ENCODE measurements at regions not wholly inside any gene's neighbourhood (a gene's known extent, or its start where the extent isn't known, plus 50 kb on each side); places are given as distances from the start of the nearest gene placed in this dataset.

DNA sequence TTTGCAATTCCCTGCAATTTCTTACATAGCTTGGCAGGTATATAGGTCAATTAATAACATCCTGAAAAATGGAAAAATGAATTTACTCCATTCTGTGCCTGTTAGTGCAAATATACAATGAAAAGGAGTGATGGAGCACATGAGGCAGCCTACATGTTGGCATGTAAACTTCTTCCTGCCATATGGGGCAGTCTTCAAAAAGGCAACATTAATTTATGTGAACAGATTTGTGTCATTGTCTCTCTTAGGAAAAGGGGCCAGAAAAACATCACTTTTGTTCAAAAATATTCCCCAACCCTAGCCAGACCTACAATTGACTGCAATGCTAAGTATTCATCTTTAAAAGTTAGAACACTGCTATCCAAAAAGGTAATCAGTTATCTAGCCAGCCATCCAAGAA is 332.2 kb downstream of the TBC1D4 start:
- DNase-seq (ENCODE audit: low read depth) = no peak
- TF ChIP-seq POLR2A (IDR thresholded peaks at IDR 0.05; ENCODE audit: extremely low read depth, insufficient read length) (no peak), MYC (IDR thresholded peaks at IDR 0.05; ENCODE audit: low read depth, low read length) (no peak)
- TF ChIP-seq, protein P1, sequence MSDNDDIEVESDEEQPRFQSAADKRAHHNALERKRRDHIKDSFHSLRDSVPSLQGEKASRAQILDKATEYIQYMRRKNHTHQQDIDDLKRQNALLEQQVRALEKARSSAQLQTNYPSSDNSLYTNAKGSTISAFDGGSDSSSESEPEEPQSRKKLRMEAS (IDR thresholded peaks at IDR 0.05; ENCODE audit: low read depth, low read length) = no peak
- H3K4me3 ChIP-seq (ENCODE audit: low read depth, low read length) = no peak overlapping the region

GRCh38 chr13:75147946-75148345 is 334.0 kb downstream of the TBC1D4 start:
- DNase-seq (ENCODE audit: low read depth) = no peak
- TF ChIP-seq MYC (IDR thresholded peaks at IDR 0.05; ENCODE audit: low read depth, low read length) (no peak), POLR2A (IDR thresholded peaks at IDR 0.05; ENCODE audit: extremely low read depth, insufficient read length) (no peak), CTCF (IDR thresholded peaks at IDR 0.05; ENCODE audit: low read depth, low read length) (no peak)
- TF ChIP-seq, protein P1 (IDR thresholded peaks at IDR 0.05; ENCODE audit: low read depth, low read length) = no peak
- no peak overlapping the region for H3K4me3 ChIP-seq (ENCODE audit: low read depth, low read length)

DNA sequence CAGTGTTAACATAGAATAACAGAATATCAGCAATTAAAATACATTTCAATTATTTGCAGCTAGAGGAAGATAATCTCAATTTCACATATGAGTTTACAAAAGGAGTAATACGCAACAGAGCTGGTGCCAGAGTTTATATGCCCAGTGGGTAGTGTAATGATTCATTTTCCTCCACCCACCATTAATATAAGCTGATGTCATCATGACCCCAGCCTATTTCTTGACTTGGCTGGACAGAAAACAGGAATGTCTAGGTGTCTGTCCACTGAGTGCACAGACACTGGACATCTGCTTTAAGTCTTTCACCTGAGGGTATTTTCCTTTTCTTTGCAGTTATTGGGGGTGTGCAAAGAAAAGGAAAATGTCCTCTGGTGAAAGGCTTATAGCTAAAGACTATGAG is 335.5 kb downstream of the TBC1D4 start:
- no peak for DNase-seq (ENCODE audit: low read depth)
- no peak overlapping the region for H3K4me3 ChIP-seq (ENCODE audit: low read depth, low read length)
- no peak for TF ChIP-seq CTCF (IDR thresholded peaks at IDR 0.05; ENCODE audit: low read depth, low read length)
- TF ChIP-seq POLR2A (IDR thresholded peaks at IDR 0.05; ENCODE audit: extremely low read depth, insufficient read length) = no peak
- TF ChIP-seq, protein P1 (IDR thresholded peaks at IDR 0.05; ENCODE audit: low read depth, low read length) = no peak
- TF ChIP-seq MYC (IDR thresholded peaks at IDR 0.05; ENCODE audit: low read depth, low read length) = no peak

DNA sequence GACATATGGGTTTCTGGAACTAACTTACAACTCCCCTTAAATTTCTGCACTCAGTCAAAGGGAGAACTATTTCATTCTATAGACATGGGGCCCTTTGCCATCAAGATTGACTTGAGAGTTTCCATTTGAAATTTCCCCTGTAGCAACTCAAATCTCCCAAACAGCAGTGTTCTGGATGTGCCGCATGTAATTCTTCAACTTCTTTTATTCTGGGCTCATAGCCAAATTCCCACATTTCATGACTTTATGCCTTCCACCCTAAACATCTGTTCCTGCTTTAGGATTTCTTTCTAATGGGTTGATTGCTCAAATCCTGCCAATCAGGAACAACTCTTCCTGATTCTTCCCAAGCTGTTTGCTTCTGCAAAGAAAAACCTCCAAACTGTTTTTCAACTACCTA is 336.0 kb downstream of the TBC1D4 start:
- no peak overlapping the region for H3K4me3 ChIP-seq (ENCODE audit: low read depth, low read length)
- no peak for DNase-seq (ENCODE audit: low read depth)
- no peak for TF ChIP-seq MYC (IDR thresholded peaks at IDR 0.05; ENCODE audit: low read depth, low read length)

GRCh38 chr13:75139291-75139690 is 342.7 kb downstream of the TBC1D4 start:
- no peak overlapping the region for H3K4me3 ChIP-seq (ENCODE audit: low read depth, low read length)
- DNase-seq (ENCODE audit: low read depth) = no peak
- no peak for TF ChIP-seq MYC (IDR thresholded peaks at IDR 0.05; ENCODE audit: low read depth, low read length)
- TF ChIP-seq, protein P1 (IDR thresholded peaks at IDR 0.05; ENCODE audit: low read depth, low read length) = no peak
- TF ChIP-seq CTCF (IDR thresholded peaks at IDR 0.05; ENCODE audit: low read depth, low read length) = no peak
- no peak for TF ChIP-seq POLR2A (IDR thresholded peaks at IDR 0.05; ENCODE audit: extremely low read depth, insufficient read length)

DNA sequence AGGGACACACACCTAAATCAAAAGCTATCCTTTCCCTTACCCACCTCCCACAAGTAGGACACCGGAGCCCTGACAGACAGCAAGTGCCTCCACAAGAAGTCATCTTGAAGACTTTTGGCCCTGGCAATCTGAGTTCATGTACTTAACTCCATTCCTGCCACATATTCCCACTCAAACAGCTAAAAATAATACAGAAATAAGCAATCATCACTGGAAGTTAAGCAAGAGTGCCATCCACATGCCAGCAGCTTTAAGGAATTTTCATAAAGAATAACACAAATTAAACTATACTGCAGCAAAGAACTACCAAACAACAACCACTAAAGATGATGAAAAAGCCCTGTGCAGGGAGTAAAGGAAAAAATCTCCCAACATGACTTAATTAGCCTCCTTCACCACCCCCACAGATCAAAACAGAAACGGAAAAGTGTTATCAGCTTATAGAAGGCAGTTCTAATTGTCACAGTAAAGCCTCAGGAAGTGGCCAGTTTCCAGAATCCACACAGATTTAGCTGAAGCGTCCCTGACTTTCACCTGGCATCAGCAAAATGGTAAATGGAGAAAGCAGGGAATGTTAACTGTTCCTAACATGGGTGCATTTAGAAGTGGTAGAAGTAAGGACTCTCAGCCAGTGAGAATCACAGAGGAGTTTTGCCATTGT is 343.9 kb downstream of the TBC1D4 start:
- TF ChIP-seq POLR2A (IDR thresholded peaks at IDR 0.05; ENCODE audit: extremely low read depth, insufficient read length) (no peak), MYC (IDR thresholded peaks at IDR 0.05; ENCODE audit: low read depth, low read length) (no peak), CTCF (IDR thresholded peaks at IDR 0.05; ENCODE audit: low read depth, low read length) (no peak)
- TF ChIP-seq, protein P1 (IDR thresholded peaks at IDR 0.05; ENCODE audit: low read depth, low read length) = no peak
- no peak for DNase-seq (ENCODE audit: low read depth)
- no peak overlapping the region for H3K4me3 ChIP-seq (ENCODE audit: low read depth, low read length)

GRCh38 chr13:75136151-75136550 is 345.8 kb downstream of the TBC1D4 start:
- DNase-seq (ENCODE audit: low read depth) = no peak
- TF ChIP-seq POLR2A (IDR thresholded peaks at IDR 0.05; ENCODE audit: extremely low read depth, insufficient read length) (no peak), CTCF (IDR thresholded peaks at IDR 0.05; ENCODE audit: low read depth, low read length) (no peak), MYC (IDR thresholded peaks at IDR 0.05; ENCODE audit: low read depth, low read length) (no peak)
- TF ChIP-seq, protein P1 (IDR thresholded peaks at IDR 0.05; ENCODE audit: low read depth, low read length) = no peak
- no peak overlapping the region for H3K4me3 ChIP-seq (ENCODE audit: low read depth, low read length)

Data from NB4 (cell line).